Lower lobe of right lung (tissue), 2 donors: ENCODE measurements at regions not wholly inside any gene's neighbourhood (a gene's known extent, or its start where the extent isn't known, plus 50 kb on each side); places are given as distances from the start of the nearest gene placed in this dataset.

Source experiments
- ATAC-seq, 2 donors: fragments of 200-7000 bp; cut with Tn5 transposase; one replicate each; pipeline ENCODE4 v1.9.1; 2020 to 2022; ENCODE audit warnings: mild to moderate bottlenecking in 2 of 2, moderate library complexity in 2 of 2
- DNase-seq: peaks from one replicate; pipeline ENCODE4 v3.0.0-alpha.2; 2020
- H3K27ac ChIP-seq: fragments of 200-600 bp; one replicate; pipeline ENCODE4 v1.8.0; 2022
- H3K27me3 ChIP-seq: fragments of 200-600 bp; one replicate; pipeline ENCODE4 v1.8.0; 2022; ENCODE audit warnings: low read depth
- H3K36me3 ChIP-seq: fragments of 200-600 bp; one replicate; pipeline ENCODE4 v1.8.0; 2022; ENCODE audit warnings: mild to moderate bottlenecking
- H3K4me1 ChIP-seq: fragments of 200-600 bp; one replicate; pipeline ENCODE4 v1.8.0; 2022
- H3K4me3 ChIP-seq: fragments of 200-600 bp; one replicate; pipeline ENCODE4 v1.8.0; 2022; ENCODE audit warnings: mild to moderate bottlenecking
- H3K9me3 ChIP-seq: fragments of 200-600 bp; one replicate; pipeline ENCODE4 v1.8.0; 2022
- CTCF ChIP-seq: fragments of 200-600 bp; IDR thresholded peaks from one replicate; pipeline ENCODE4 v1.8.0; 2022; ENCODE audit warnings: antibody characterized with exemption, mild to moderate bottlenecking
- intact Hi-C: fragments of 100-400 bp; cut with DNase I; formaldehyde crosslinking; loops from one replicate; pipeline ENCODE4 v1.11.0; 2022
- donor health status: DM: no; HTN: yes; CAD: no; lungs with severe emphysema.

- no peaks in the 10 kb centered on the region for H3K9me3 ChIP-seq
- ATAC-seq (no peak), DNase-seq (no peak)
- no peak overlapping the region for H3K27ac ChIP-seq
- TF ChIP-seq CTCF: no peak
- intact Hi-C loops: no loop called here
- no peaks in the 10 kb centered on the region for H3K27me3 ChIP-seq
- H3K36me3 ChIP-seq: no peaks in the 10 kb centered on the region
- no peak overlapping the region for H3K4me3 ChIP-seq
- H3K4me1 ChIP-seq: no peaks in the 10 kb centered on the region
These were observed 433.2 kb downstream of the STIM2 start for GRCh38 chr4:27293831-27294230.

DNA sequence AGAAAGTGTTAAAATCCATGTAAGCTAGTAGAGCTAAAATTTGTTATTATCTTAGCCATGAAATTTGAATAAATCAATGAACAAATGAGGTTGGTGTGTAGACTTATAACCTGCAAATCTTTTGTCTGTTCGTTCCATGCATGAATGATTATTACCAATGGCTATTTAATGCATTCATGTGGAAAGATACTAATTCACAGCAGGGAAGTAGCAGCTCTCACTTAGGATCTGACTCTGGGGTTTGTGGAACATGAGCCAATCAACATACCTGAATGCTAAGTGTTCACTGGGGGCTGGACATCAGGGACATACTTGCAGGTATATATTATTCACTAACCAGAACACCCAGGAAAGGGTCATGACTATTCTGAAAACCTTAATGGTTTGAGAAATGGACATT lies 444.1 kb downstream of the STIM2 start:
- DNase-seq: no peak
- Histone ChIP-seq H3K27me3 (no peaks in the 10 kb centered on the region), H3K4me1 (no peaks in the 10 kb centered on the region), H3K9me3 (no peaks in the 10 kb centered on the region), H3K27ac (no peak overlapping the region), H3K4me3 (no peak overlapping the region), H3K36me3 (no peaks in the 10 kb centered on the region)
- TF ChIP-seq CTCF: no peak
- ATAC-seq: no peak
- intact Hi-C loops: no loop called here

GRCh38 chr4:27305246-27305645 lies 444.6 kb downstream of the STIM2 start:
- TF ChIP-seq CTCF: no peak
- ATAC-seq (no peak), DNase-seq (no peak)
- H3K27ac ChIP-seq: no peak overlapping the region
- intact Hi-C loops: no loop called here
- H3K36me3 ChIP-seq: no peaks in the 10 kb centered on the region
- no peaks in the 10 kb centered on the region for H3K9me3 ChIP-seq
- H3K4me1 ChIP-seq: no peaks in the 10 kb centered on the region
- H3K4me3 ChIP-seq: no peak overlapping the region
- no peaks in the 10 kb centered on the region for H3K27me3 ChIP-seq

- no peak overlapping the region for H3K4me3 ChIP-seq
- no peak for ATAC-seq
- no peak for DNase-seq
- no peaks in the 10 kb centered on the region for H3K4me1 ChIP-seq
- TF ChIP-seq CTCF: no peak
- intact Hi-C loops: no loop called here
- H3K36me3 ChIP-seq: no peaks in the 10 kb centered on the region
- H3K27ac ChIP-seq: no peak overlapping the region
- H3K27me3 ChIP-seq: no peaks in the 10 kb centered on the region
- H3K9me3 ChIP-seq: no peaks in the 10 kb centered on the region
These were observed 447.7 kb downstream of the STIM2 start for GRCh38 chr4:27308379-27308778.

- TF ChIP-seq CTCF: no peak
- no peaks in the 10 kb centered on the region for H3K9me3 ChIP-seq
- H3K36me3 ChIP-seq: no peaks in the 10 kb centered on the region
- no peaks in the 10 kb centered on the region for H3K4me1 ChIP-seq
- ATAC-seq: no peak
- H3K27ac ChIP-seq: no peak overlapping the region
- intact Hi-C loops: no loop called here
- H3K4me3 ChIP-seq: no peak overlapping the region
- H3K27me3 ChIP-seq: no peaks in the 10 kb centered on the region
- DNase-seq: no peak
These were observed 455.0 kb downstream of the STIM2 start for GRCh38 chr4:27315625-27316024.

DNA sequence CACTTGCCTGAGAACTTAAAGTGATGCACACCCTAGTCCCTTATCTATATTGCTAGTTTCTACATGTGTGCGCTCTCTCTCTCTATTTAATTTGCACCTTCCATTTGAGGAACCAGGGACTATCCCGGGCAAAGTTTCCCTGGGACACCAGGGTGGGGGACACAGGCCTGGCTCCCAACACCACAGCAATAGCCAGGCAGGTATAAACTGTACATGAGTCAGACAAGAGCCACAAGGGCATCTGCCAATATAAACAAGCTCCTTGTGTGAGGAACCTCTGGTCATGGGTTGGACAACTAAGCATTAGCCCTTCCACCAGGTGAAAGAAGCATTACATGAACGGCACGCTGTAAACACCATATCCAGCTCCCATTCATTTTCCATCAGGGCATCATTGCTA lies 455.5 kb downstream of the STIM2 start:
- ATAC-seq: no peak
- Histone ChIP-seq H3K27ac (no peak overlapping the region), H3K4me3 (no peak overlapping the region), H3K9me3 (no peaks in the 10 kb centered on the region), H3K36me3 (no peaks in the 10 kb centered on the region), H3K4me1 (no peaks in the 10 kb centered on the region), H3K27me3 (no peaks in the 10 kb centered on the region)
- TF ChIP-seq CTCF: no peak
- DNase-seq: no peak
- intact Hi-C loops: no loop called here
